ENCODE measurements at regions not wholly inside any gene's neighbourhood (a gene's known extent, or its start where the extent isn't known, plus 50 kb on each side); places are given as distances from the start of the nearest gene placed in this dataset.
"Not testable (repeated sequence)": the region's sequence is repeated elsewhere in the genome, so short reads cannot be mapped to it uniquely, and the experiment has no call there.

- TF ChIP-seq PPARA (CRISPR knock-in tag; IDR thresholded peaks at IDR 0.05; ENCODE audit: borderline replicate concordance); CSDC2 (CRISPR knock-in tag; IDR thresholded peaks at IDR 0.05); CREB5 (CRISPR knock-in tag; IDR thresholded peaks at IDR 0.05; ENCODE audit: low read depth); PATZ1 (CRISPR knock-in tag; IDR thresholded peaks at IDR 0.05; ENCODE audit: borderline replicate concordance): not testable (repeated sequence)
Measured at GRCh38 chr9:39545079-39545478, 189.6 kb downstream of the SPATA31A1 start.

All from SK-N-SH treated with all-trans-retinoic acid at 6 μM for 48 hours (cell line).